ENCODE measurements at regions not wholly inside any gene's neighbourhood (a gene's known extent, or its start where the extent isn't known, plus 50 kb on each side); places are given as distances from the start of the nearest gene placed in this dataset.

DNA sequence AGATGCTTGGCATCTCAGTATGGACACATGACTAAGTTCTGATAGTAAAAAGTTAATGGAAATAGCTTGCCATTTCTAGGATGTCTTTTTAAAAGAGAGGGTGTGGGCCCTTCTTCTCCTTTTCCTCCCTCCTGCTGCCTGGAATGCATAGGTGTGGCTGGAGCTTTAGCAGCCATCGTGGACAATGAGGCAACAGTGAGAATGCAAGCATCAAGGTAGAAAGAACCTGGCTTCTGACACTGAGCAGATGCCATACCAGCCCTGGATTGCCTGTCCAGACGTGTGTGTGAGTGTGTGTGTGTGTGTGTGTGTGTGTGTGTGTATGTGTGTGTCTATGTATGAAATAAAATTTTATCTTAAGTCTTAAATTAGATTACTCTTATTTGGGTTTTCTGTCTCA is 660.1 kb downstream of the XIRP2 start:
- intact Hi-C loops (cut with DNase I; ENCODE audit: low total_unique reads), result no loop called here
- Histone ChIP-seq H3K27me3 (replicated peaks in 1 of 7) (no peaks in the 10 kb centered on the region), H3K4me3 (no peak overlapping the region), H3K9me3 (no peaks in the 10 kb centered on the region), H3K4me1 (no peaks in the 10 kb centered on the region), H3K27ac (no peak overlapping the region), H3K36me3 (no peaks in the 10 kb centered on the region)
- no peak for DNase-seq
- 56 to 81% (median 69%) methylated on average over 2 of the region's 2 CpGs for WGBS, 5 donors
- TF ChIP-seq, protein P1, sequence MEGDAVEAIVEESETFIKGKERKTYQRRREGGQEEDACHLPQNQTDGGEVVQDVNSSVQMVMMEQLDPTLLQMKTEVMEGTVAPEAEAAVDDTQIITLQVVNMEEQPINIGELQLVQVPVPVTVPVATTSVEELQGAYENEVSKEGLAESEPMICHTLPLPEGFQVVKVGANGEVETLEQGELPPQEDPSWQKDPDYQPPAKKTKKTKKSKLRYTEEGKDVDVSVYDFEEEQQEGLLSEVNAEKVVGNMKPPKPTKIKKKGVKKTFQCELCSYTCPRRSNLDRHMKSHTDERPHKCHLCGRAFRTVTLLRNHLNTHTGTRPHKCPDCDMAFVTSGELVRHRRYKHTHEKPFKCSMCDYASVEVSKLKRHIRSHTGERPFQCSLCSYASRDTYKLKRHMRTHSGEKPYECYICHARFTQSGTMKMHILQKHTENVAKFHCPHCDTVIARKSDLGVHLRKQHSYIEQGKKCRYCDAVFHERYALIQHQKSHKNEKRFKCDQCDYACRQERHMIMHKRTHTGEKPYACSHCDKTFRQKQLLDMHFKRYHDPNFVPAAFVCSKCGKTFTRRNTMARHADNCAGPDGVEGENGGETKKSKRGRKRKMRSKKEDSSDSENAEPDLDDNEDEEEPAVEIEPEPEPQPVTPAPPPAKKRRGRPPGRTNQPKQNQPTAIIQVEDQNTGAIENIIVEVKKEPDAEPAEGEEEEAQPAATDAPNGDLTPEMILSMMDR (IDR thresholded peaks at IDR 0.05 in 8 of 11, conservative IDR thresholded peaks at IDR 0.05 in 3 of 11), result no peak
- no peak for TF ChIP-seq POLR2AphosphoS5 (IDR thresholded peaks at IDR 0.05)
- no peak for TF ChIP-seq POLR2A (IDR thresholded peaks at IDR 0.05)

DNA sequence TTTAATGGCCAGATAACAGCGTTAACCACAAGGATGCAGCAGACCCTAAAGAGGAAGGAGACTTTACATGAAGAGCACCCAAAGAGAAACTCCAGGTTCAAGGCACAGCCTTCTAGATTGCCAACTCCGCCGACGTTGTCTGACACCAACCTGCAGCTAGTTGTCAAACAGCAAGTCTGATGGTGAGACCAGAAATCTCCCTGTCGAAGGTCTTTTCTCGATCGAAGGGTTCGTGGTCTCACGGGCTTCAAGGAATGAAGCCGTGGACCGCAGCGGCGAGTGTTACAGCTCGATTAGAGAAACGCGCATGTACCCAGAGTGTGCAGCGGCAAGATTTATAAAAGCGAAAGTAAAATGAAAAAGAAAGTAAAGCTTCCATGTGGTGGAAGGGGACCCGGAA is 656.3 kb downstream of the XIRP2 start:
- no peaks in the 10 kb centered on the region for H3K9me3 ChIP-seq
- H3K4me3 ChIP-seq, result no peak overlapping the region
- 93 to 97% (median 97%) methylated on average over 19 of the region's 19 CpGs for WGBS, 5 donors
- TF ChIP-seq POLR2AphosphoS5 (IDR thresholded peaks at IDR 0.05) (no peak), POLR2A (IDR thresholded peaks at IDR 0.05) (no peak)
- TF ChIP-seq, protein P1 (IDR thresholded peaks at IDR 0.05 in 8 of 11, conservative IDR thresholded peaks at IDR 0.05 in 3 of 11), result no peak
- H3K4me1 ChIP-seq, result no peaks in the 10 kb centered on the region
- H3K27ac ChIP-seq, result no peak overlapping the region
- DNase-seq, result peak; percentile 70
- no peaks in the 10 kb centered on the region for H3K36me3 ChIP-seq
- intact Hi-C loops (cut with DNase I; ENCODE audit: low total_unique reads), result no loop called here
- H3K27me3 ChIP-seq (replicated peaks in 1 of 7), result no peaks in the 10 kb centered on the region

DNA sequence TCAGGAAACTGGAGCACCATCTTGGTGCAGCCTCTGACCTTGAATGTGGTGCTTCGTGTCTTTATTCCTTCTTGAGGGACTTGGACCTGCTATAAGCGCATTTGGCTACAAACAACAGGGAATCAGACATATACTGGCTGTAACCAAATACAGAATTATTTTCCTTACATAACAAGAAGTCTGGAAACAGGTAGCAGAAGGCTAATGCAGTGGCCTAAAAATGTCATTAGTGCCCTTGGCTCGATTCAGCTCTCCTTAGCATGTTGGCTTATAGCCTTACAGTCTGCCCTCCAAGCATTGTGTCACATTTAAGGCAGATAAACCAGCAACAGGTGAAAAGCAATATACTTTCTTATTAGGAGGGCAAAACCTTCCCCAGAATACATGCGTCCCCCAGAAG is 655.4 kb downstream of the XIRP2 start:
- no peaks in the 10 kb centered on the region for H3K36me3 ChIP-seq
- H3K27ac ChIP-seq, result no peak overlapping the region
- intact Hi-C loops (cut with DNase I; ENCODE audit: low total_unique reads), result no loop called here
- TF ChIP-seq, protein P1 (IDR thresholded peaks at IDR 0.05 in 8 of 11, conservative IDR thresholded peaks at IDR 0.05 in 3 of 11), result no peak
- no peak for TF ChIP-seq POLR2AphosphoS5 (IDR thresholded peaks at IDR 0.05)
- no peak for TF ChIP-seq POLR2A (IDR thresholded peaks at IDR 0.05)
- H3K4me3 ChIP-seq, result no peak overlapping the region
- H3K27me3 ChIP-seq (replicated peaks in 1 of 7), result no peaks in the 10 kb centered on the region
- H3K4me1 ChIP-seq, result no peaks in the 10 kb centered on the region
- DNase-seq, result no peak
- no peaks in the 10 kb centered on the region for H3K9me3 ChIP-seq
- 84 to 95% (median 91%) methylated on average over 4 of the region's 4 CpGs for WGBS, 5 donors

DNA sequence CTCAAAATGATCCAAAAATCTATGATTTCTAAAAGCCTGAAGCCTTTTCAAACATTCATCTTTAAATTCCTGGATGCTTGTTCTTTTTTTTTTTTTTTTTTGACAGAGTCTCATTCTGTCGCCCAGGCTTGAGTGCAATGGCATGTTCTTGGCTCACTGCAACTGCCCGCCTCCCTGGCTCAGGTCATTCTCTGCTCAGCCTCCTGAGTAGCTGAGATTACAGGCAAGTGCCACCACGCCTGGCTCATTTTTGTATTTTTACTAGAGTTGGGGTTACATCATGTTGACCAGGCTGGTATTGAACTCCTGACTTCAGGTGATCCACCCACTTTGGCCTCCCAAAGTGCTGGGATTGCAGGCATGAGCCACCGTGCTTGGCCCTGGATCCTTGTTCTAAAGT is 649.5 kb downstream of the XIRP2 start:
- no peaks in the 10 kb centered on the region for H3K9me3 ChIP-seq
- H3K4me3 ChIP-seq, result no peak overlapping the region
- no peak overlapping the region for H3K27ac ChIP-seq
- no peaks in the 10 kb centered on the region for H3K36me3 ChIP-seq
- H3K4me1 ChIP-seq, result no peaks in the 10 kb centered on the region
- 80 to 92% (median 86%) methylated on average over 4 of the region's 4 CpGs for WGBS, 5 donors
- intact Hi-C loops (cut with DNase I; ENCODE audit: low total_unique reads), result no loop called here
- H3K27me3 ChIP-seq (replicated peaks in 1 of 7), result no peaks in the 10 kb centered on the region
- TF ChIP-seq, protein P1 (IDR thresholded peaks at IDR 0.05 in 8 of 11, conservative IDR thresholded peaks at IDR 0.05 in 3 of 11), result no peak
- TF ChIP-seq POLR2AphosphoS5 (IDR thresholded peaks at IDR 0.05) (no peak), POLR2A (IDR thresholded peaks at IDR 0.05) (no peak)
- DNase-seq, result no peak
